ENCODE measurements at regions not wholly inside any gene's neighbourhood (a gene's known extent, or its start where the extent isn't known, plus 50 kb on each side); places are given as distances from the start of the nearest gene placed in this dataset.

DNA sequence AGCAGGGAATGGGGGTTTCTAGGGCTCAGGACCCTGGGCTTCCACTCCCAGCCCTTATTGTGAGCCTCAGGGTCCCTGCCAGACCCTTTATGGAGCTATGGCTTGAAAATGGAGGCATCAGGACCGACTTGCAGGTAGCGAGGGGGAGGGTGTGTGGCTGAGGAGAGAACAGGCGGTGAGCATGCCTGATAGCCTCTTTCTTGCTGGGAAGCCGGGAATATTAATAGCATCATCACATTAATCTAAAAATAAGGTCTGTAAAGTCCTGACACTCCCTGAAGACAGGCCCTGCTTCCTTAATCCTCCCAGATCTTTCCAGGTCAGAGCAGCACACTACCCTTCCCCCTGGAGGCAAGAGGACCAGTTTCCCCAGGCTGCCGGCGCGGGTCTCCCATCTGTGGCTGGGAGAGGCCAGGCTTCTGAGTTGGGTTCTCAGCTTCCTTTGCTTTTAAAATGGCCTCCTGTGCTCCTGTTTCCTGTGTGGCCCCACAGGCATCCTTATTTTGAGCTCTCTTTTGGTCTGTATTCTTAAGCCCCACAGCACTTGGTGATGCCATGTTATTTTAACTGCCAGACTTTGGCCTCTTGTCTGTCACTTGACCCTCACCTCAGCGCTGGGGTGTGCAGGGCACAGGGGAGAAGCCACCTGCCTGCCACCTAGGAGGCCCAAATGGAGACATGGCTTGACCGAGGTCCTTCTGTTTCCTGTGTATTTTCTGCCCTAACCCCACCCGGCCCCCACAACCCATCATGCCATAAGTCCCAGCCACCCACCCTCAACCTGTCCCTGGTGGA, 185.0 kb upstream of the TOPAZ1 start:
- DNase-seq (ENCODE audit: low read depth): no peak

DNA sequence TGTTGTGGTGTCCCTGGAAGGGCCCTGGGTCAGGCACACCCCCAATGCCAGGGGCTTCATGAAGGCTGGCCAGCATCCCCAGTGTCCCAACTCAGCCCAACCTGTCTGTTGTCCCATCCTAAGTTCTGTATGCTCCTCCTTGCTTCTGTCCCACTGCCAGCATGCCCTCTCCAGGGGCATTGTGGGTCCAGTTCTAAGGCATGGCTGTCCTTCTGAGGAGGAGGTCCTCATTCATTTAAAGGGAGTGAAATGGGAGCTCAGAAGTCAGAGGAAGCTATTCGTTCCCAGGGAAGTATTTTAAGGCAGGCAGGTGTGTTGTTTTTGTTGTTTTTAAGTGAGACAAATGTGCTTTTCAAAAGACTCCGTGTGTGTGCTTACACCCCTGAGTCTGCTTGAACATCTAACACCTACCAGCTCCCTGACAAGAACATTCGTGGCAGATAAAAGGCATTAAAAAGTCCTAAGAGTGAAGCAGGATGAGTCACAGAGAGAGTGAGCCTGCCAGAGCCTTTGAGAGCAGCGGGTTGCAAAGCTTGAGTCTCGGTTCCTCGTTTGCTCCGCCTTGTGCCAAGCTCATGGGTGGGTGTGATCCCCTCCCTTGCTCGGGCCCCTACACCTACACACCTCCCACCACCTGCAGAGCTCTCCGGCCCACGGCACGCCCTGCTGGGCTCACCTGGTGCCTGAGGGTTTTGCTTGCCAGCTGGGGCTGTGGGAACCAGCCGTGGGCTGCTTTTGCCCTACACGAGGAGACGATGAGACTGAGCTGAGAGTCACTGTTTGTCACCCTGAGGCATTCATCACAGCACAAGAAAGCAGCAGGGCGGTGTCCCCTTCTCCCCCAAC, 183.4 kb upstream of the TOPAZ1 start:
- no peak for DNase-seq (ENCODE audit: low read depth)

DNA sequence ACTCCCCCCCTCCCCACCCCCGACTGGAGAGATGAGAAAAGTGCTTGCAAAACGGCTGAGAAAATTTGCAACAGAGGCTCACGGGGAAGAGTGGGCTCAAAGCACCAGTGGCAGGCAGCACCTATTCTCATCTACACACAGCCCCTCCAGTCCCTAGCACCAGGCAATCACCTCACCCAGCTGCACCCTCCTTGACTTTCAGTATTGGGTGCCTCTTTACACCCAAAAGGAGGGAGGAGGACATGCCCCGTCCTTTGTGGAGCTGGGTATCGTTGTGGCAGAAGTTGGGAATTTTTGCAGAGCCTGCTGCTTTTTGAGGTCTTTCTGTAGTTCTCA, 182.8 kb upstream of the TOPAZ1 start:
- no peak for DNase-seq (ENCODE audit: low read depth)

DNA sequence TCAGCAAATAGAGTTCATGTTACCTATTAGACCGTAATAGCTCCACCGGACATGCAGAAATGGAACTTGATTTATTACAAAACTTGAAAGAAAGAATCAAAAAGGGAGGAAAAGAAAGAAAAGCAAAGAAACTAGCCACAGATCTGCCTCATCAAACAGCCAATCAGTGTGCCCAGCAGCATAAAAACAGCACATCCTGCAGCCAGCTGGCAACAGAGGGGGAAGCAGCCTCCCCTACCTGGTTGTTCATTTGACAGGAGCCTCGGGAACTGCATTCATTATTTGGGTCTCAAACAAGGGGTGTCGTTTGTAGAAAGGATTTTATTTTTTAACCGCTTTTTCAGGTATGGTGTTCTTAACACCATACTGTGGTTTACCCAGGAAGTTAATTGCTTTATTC, 181.5 kb upstream of the TOPAZ1 start:
- no peak for DNase-seq (ENCODE audit: low read depth)

DNA sequence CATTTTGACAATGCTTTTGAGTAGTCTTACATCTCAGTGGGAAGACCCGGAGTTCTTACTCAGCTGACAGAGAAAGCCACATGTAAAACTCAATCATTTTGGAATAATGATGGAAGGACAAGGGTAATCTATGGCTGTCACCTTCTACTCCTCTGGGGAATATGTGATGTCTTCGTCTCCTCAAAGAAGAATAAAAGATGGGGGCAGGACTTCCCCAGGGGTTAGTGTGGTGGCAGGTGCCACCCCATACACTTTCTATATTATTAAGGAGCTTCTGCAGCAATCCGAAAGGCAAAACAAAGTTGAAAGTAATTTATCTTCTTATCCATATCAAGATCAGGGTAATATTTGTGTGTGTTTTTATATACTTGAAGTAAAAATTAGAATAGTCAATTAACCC, 180.4 kb upstream of the TOPAZ1 start:
- DNase-seq (ENCODE audit: low read depth): no peak

DNA sequence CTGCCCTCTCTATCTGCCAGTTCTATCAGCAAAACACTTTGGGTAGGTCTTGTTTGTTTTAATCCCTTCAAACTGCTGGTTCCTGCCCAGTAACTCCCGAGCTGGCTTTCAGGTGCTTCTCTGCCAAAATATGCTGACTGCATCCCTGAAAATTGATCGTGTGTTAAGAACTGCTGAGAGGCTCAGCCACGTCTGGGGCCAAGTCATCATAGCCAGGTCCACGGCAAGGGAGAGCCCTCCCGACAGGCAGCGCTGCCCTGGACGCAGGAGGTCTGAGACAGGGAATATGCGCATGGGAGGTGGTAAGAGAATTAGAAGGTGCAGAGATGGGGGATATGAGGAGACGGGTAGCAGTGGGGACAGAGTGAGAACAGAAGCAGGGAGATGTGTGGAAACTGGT, 179.7 kb upstream of the TOPAZ1 start:
- DNase-seq (ENCODE audit: low read depth): no peak

DNA sequence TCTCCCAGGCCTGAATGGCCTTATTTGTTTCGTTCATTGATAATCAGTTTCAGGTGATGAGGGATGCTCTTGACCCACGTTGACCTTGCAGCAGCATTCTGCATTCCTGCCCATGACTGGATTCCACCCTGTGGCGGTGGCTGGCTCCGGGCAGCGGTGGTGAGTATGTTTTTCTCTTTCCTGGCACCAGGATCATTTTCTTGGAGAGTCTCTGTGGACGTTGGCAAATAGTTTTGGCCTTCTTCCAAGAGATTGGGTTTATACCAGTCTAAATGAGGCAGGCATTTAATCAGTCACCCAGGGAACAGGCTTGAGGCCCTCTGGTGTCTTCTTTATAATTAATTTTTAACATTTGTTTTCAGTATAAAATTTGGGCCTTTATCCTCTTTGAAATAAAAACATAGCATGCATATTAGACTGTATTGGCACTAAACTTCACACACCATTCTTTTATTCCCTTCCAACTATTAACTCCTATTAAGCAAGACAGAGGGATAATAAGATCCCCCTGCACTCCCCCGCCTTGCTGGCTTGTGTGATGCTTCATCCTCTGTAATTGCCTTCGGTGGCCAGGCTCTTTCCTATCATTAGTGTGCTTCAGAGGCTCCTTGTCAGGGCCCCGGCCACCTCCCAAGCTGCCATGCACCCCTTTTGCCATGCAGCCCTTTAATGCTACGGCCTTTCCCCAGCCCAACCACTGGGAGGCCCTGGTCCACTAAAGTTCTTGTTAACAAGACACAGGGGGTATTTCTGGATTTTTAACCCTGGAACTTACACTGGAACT, 176.2 kb upstream of the TOPAZ1 start:
- no peak for DNase-seq (ENCODE audit: low read depth)

DNA sequence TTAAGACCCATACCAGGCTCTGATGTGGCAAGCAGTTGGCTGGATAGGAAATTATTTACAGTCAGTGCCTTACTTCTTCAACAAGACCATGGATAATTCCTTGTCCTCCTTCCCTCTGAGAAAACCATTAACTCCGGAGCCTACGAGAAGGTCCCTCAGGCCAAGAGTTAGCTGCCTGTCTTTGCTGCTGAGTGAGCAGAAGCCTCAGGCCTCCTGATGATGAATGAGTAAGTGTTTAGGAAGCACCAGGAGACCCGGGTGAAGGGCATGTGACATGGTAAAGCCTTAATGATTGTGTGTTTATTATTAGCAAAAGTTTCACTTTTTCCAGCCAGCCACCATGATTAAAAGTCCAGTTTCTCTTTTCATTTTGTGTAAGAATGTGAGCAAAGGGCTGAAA, 174.9 kb upstream of the TOPAZ1 start:
- no peak for DNase-seq (ENCODE audit: low read depth)

DNA sequence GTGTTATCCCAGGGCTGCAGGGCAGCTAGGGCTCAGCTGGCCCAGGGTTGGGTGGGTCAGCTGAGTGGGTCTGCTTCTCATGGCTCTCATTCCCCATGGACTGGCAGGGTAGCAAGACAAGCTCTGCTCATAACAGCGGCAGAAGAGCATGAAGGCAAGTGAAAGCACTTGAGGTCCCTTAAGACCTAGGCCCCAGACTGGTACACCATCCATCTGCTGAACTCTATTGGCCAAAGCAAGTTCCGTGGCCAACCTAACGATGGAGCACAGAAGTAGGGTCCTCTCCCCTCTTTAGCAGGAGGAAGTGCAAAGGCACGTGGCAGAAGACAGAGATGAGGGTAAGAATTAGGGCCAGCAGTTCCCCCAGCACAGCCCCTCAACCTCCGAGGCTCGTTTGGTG, 174.3 kb upstream of the TOPAZ1 start:
- no peak for DNase-seq (ENCODE audit: low read depth)

DNA sequence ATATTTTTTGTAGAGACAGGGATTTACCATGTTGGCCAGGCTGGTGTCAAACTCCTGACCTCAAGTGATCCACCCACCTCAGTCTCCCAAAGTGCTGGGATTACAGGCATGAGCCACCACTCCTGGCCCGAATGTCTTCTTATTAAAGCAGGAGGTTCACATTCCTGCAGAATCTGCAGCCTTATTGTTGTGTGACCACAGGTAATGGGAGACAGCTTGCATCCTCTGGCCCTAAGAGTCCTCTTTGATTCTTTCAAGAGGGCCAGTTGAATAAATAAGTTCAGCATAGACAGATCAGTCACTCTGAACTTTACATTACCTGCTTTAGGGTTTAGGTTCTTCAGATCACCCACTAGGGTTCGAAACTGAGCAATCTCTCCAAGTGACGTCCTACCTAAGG, 172.9 kb upstream of the TOPAZ1 start:
- no peak for DNase-seq (ENCODE audit: low read depth)

DNA sequence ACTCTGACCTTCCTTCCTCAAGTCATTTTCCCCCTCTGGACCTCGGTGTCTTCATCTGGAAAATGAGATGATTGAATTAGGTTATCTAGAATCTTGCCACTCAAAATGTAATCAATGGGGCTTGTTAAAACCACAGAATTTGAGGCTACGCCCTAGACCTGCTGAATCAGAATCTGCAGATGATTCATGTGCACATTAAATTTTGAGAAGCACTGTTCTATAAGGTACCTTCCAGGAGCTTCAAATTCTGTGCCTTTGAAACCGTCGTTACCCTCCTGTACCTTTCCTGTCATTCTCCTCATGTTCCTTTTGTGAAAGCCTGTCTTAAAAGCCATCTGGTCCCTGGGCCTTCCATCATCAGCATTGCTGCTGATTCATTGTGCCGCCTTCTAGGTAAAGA, 172.4 kb upstream of the TOPAZ1 start:
- DNase-seq (ENCODE audit: low read depth): no peak

DNA sequence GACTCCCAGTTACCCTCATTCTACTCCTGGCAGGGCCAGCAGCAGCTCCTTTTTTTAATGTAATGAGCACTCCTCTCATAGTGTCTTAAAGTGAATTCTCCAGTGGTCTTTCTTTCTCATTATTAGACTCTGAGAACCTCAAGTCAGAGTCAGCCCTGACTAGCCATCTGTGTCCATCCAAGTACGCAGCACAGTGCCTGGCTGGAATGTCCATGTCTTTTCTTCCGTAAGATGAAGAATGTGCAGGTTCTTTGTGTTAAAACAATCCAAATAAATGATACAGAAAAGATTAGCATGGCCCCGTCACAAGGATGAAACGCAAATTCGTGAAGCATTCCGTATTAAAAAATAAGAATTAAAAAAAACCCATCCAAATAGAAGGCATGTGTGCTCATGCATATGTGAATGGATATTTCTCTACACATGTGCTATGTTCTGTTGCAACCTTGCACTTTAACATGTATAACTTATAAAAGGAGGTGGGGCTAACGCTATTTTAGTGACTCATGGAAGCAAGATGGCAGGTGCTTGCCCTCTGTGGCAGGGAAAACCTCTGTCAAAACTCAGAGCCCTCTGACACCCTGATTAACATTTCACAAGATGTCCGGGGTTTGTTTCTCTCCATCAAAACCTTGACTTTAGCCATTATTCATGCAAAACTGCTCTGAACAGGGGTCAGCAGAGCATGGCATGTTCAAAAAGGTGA, 170.7 kb upstream of the TOPAZ1 start:
- DNase-seq (ENCODE audit: low read depth): no peak

DNA sequence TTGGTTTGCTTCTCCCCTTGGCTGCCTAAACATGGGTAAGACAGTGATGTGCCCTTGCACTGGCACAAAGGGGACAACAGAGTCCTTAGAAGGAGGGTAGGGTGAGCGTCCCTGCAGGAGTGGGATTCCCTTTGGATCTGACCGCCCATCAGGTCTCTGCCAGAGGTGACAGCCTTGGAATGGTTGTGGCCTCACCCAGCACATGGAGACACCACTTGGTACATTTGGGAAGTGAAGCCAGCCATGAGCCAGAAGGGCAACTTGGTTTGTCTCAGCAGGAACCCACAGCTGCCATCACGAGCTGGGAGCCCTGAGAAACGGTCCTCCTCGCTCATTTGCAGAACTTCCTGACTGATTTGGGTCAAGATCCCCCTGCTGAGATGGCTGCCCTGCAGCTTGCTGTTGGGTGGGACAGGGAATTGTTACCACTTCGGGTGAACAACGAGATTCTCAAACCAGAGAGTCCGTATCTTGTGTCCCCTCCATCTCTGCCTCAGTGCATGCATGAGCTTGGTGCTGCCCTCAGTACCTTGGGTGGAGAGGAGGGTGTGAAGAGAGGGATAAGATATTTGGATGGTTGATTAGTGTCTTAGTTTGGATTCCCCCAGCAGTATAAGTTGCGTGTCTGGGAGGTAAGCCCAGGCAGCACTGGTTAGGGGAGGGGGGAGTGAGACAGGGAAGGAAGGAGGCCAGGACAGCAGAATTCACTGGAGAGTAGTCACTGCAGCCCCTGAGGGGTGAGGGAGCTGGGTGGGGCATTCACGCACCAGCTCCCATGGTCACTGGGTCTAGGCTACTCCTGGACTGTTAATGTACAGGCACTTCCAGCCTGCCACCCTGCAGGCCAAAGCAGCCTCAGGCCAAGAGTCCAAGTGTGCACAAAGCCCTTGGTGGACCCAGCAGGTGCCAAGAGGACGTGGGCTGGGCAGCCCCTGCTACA, 168.8 kb upstream of the TOPAZ1 start:
- no peak for DNase-seq (ENCODE audit: low read depth)

DNA sequence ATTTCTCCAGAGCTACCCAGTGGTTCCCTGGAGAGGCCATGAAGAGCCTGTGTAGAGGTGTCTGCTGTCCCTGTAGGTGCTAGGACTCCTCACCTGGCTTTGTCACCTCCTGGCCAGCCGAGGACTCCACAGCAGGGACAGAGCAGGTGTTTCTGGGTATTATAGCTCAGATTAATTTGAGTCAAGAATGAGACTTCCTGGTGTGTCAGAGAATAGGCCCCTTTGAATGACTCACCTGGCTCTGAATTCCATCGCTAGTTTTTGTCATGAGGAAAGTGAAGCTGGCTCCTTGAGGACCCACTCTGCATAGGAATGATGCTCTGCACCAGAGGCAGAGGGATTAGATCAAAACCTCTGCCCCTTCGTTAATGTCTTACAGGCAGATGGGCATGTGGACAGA, 167.5 kb upstream of the TOPAZ1 start:
- DNase-seq (ENCODE audit: low read depth): no peak

DNA sequence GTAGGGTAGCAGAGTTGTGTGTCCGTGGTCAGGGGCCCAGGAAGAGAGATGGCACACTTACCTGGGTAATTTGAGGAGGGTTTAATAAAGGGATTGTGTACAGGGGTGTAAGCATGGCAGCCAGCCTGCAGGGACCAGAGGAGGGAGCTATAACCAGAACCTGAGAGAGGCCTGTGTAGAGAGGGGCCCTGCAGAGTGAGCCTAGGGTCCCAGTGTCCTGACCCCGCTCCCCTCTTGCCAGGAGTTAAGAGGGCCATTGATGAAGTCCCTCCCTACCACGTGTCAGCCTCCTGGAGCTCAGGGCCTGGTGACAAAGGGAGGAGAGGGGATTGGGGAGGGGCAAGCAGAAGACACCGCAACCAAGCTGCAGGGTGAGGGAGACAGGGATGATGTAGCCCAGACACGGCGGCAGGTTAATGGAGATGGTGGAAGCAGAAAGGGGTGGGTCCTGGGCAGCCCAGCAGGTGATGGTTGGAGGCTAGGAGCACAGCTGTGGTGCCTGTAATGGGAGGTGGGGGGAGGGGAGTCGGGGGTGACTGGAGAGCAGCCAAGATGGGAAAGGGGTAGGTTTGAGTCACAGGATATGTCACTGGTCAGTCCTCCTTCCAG, 165.4 kb upstream of the TOPAZ1 start:
- no peak for DNase-seq (ENCODE audit: low read depth)

DNA sequence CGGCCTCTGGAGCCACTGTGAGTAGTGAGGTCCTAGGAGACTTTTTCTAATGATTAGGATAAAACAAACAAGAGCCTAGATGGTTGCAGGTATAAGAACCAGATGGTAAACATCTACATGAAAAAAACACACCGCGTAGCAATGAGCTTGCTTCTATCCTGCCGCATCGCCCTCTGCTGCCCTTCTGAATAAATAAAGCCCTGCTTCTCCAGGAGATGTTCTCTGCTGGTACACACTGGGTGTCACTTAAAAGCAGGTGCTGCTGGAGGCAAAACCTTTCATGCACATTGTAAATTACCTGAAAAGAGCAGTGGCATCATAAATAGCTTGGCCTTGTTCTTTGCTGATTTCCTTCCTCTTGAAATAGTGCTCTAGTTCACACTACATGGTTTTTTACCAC, 164.4 kb upstream of the TOPAZ1 start:
- DNase-seq (ENCODE audit: low read depth): no peak

DNA sequence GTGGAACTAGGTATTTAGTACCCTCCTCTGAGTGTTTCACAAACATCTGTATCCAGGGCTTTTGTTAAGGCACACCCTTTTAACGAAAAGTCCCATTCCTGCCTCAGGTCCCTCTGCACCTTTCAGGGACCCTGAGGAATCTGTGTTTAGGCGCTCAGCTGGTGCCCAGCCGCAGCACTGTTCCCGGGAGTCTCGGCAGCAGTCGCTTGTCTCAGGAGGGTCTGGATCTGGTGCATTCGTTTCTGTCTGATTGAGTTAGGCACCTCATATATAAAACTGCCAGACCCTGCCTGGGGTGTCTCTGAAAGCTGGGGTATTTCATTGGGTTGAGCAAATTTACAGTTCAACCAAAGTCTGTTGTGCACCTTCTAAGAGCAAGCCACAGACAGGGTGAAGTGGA, 162.8 kb upstream of the TOPAZ1 start:
- DNase-seq (ENCODE audit: low read depth): no peak

DNA sequence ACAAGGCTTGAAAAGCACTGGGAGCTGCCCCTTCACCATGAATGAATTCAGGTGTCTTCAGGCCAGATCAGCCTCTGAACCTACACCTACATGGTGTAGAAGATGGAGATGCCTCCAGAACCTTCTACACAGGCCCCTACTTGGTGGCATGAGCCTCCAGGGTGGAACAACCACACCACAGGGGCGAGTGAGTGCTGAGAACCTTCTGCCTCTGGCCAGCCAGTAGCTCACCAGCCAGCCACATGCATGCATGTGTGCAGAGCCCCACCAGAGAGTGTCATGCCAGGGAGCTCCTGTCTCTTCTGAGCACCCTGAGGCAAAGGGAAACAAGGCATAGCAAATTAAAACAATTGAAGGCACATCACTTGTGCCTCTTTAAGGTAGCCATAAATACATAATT, 161.8 kb upstream of the TOPAZ1 start:
- DNase-seq (ENCODE audit: low read depth): no peak

DNA sequence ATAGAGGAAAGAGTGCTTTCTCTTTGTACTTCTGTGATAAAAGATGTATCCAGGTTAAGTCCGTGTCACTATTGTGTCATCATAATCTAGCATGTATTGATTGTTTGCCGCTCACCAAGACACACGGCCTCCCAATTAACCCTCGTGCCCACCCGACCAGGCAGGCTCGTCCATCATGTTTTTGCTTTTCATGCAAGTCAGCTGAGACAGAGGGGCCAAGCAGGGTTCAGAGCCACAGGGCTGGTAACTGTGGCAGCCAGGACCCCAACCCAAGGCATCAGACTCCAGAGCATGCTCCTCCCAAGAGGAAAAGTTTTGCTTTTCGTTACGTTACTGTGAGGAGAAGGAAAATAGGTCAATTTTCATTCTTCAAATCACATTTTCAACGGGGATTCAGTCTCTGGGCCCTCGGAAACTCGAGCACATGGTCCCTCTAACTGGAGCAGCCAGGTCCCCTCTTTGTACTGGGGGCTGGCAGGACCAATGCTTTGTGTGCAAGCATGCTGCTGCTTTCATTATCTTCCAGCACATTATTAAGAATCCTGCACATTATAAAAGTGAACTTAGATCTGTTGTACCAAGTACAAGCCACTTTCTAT, 161.1 kb upstream of the TOPAZ1 start:
- no peak for DNase-seq (ENCODE audit: low read depth)

DNA sequence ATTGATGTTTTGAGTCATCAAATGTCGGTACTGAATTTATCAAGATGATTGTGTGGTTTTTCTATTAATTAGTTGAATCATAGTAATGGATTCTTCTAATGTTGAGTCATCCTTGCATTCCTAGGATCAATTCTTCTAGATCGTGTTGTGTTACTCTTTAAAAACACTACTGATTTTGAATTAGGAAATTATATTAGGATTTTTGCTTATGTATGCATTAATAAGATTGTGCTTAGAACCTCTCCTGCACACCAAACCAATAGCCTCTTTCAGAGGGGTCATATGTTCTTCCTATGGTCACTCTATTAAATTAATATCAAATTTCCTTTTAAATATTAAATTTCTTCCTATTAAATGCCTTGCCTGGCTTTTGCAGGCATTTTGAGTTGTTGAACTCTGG, 151.7 kb upstream of the TOPAZ1 start:
- no peak for DNase-seq (ENCODE audit: low read depth)
